Panc1 (cell line): ENCODE measurements at regions not wholly inside any gene's neighbourhood (a gene's known extent, or its start where the extent isn't known, plus 50 kb on each side); places are given as distances from the start of the nearest gene placed in this dataset.

Experiments
- ATAC-seq: fragments of 200-7000 bp; cut with Tn5 transposase; 2 replicates; pipeline ENCODE4 v1.9.1; 2020; ENCODE audit warnings: mild to moderate bottlenecking, moderate library complexity
- BruUV-seq: library from RNA; stranded (reverse); fragments of 400-500 nt; replicated peaks from 2 replicates; lab custom pipeline; 2021; lab: Mats Ljungman, UMichigan
- CTCF ChIA-PET: fragments of 300-600 bp; sonication (Branson Sonifier 250); formaldehyde crosslinking; loops from one replicate; lab custom pipeline; 2022; ENCODE audit warnings: antibody characterized with exemption; lab: Charles Lee
- POLR2A ChIA-PET: fragments of 300-600 bp; sonication (Branson Sonifier 250); formaldehyde crosslinking; loops from one replicate; lab custom pipeline; 2022; ENCODE audit warnings: antibody characterized with exemption; lab: Charles Lee
- DNase-seq: peaks from one replicate; pipeline ENCODE4 v3.0.0-alpha.2; 2010; ENCODE audit warnings: low read depth, low spot score
- H3K27ac ChIP-seq: 2 replicates; pipeline ENCODE4 v1.5.1; 2011; ENCODE audit warnings: mild to moderate bottlenecking, low read length, inconsistent platforms
- H3K27me3 ChIP-seq: fragments of 200-500 bp; sonication (Bioruptor generic); 2 replicates; pipeline ENCODE4 v1.6.0; 2014; ENCODE audit warnings: low read length, inconsistent platforms; ENCODE audit not compliant: control insufficient read depth, insufficient read depth
- H3K36me3 ChIP-seq: fragments of 200-500 bp; sonication (Bioruptor generic); 2 replicates; pipeline ENCODE4 v1.5.1; 2014; ENCODE audit warnings: inconsistent platforms, mild to moderate bottlenecking, low read length, moderate library complexity; ENCODE audit not compliant: control insufficient read depth, insufficient read depth
- H3K4me1 ChIP-seq: 2 replicates; pipeline ENCODE4 v1.5.1; 2011; ENCODE audit warnings: inconsistent platforms, mild to moderate bottlenecking, low read length, moderate library complexity; ENCODE audit not compliant: control insufficient read depth, insufficient read depth
- H3K4me3 ChIP-seq, 2 experiments: 2 replicates each; pipeline ENCODE4 v1.5.1; 2011 to 2012; ENCODE audit warnings: low read depth in 2 of 2, low read length in 2 of 2, mild to moderate bottlenecking in 2 of 2, inconsistent platforms in 1 of 2, moderate library complexity in 1 of 2
- H3K9me3 ChIP-seq: fragments of 200-500 bp; sonication (Bioruptor generic); 2 replicates; pipeline ENCODE4 v1.5.1; 2014; ENCODE audit warnings: low read depth, mild to moderate bottlenecking, inconsistent platforms, low read length, moderate library complexity; ENCODE audit not compliant: control insufficient read depth, insufficient read depth
- CTCF ChIP-seq: fragments of 450-650 bp; IDR thresholded peaks from 2 replicates; pipeline ENCODE4 v1.5.1; 2017; ENCODE audit warnings: mild to moderate bottlenecking
- POLR2AphosphoS5 ChIP-seq: IDR thresholded peaks from 2 replicates; pipeline ENCODE4 v1.6.1; 2012; ENCODE audit warnings: mild to moderate bottlenecking, low read depth, low read length, moderate library complexity
- REST ChIP-seq, 2 experiments: IDR thresholded peaks; 2 replicates each; pipeline ENCODE4 v1.6.1; 2011 to 2012; ENCODE audit warnings: low read depth in 2 of 2, control low read depth in 1 of 2, low read length in 1 of 2, mild to moderate bottlenecking in 1 of 2, moderate library complexity in 1 of 2; ENCODE audit not compliant: insufficient read depth in 1 of 2
- SIN3A ChIP-seq: IDR thresholded peaks from 2 replicates; pipeline ENCODE4 v1.6.1; 2012; ENCODE audit warnings: low read depth, mild to moderate bottlenecking, low read length, moderate library complexity, borderline replicate concordance; ENCODE audit not compliant: insufficient read depth
- TCF7L2 ChIP-seq: IDR thresholded peaks from 2 replicates; pipeline ENCODE4 v1.6.1; 2011; ENCODE audit warnings: mild to moderate bottlenecking, low read depth, low read length, inconsistent platforms
- in situ Hi-C: cut with HindIII; loops from 2 replicates; pipeline ENCODE4 v1.10.0; 2016; ENCODE audit warnings: low sequenced_read_pairs, low pct_unique_long_range_greater_than_20kb
- intact Hi-C: fragments of 100-400 bp; cut with micrococcal nuclease; formaldehyde crosslinking; loops from one replicate; pipeline ENCODE4 v1.10.0; 2022; ENCODE audit not compliant: unreplicated experiment

DNA sequence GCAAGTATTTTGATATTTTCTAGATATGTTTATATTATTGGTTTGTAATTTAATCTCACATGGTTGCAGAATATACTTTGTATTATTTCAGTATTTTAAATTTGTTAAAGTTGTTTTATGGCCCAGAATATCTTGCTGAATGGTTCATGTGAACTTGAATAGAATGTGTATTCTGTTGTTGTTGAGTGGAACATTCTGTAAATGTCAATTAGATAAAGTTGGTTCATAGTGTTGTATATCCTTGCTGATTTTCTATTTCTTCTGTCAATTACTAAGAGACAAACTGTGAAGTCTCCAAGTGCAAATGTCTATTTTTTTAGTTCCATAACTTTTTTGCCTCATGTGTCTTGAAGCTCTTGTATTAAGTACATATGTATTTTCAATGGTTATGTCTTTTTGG is 411.7 kb downstream of the NPIPA7 start:
- ATAC-seq (no peak), DNase-seq (no peak)
- no TSS peak for BruUV-seq
- no peak overlapping the region for H3K4me3 ChIP-seq
- H3K36me3 ChIP-seq, result no peaks in the 10 kb centered on the region
- no peak overlapping the region for H3K27ac ChIP-seq
- intact Hi-C loops, result no loop called here
- CTCF ChIA-PET, result no interaction called here
- H3K9me3 ChIP-seq, result peaks cover 8% of the 10 kb centered on the region; the same call in 1 of the 2 replicates
- TF ChIP-seq SIN3A (no peak), TCF7L2 (no peak), POLR2AphosphoS5 (no peak), REST (IDR thresholded peaks at IDR 0.05; ENCODE audit: insufficient read depth in 1 of 2, low read depth in 2 of 2, low read length in 1 of 2) (no peak), CTCF (no peak)
- H3K4me1 ChIP-seq, result no peaks in the 10 kb centered on the region
- in situ Hi-C loops, result no loop called here
- POLR2A ChIA-PET, result no interaction called here
- H3K27me3 ChIP-seq, result peaks cover 6% of the 10 kb centered on the region; the same call in 1 of the 2 replicates

DNA sequence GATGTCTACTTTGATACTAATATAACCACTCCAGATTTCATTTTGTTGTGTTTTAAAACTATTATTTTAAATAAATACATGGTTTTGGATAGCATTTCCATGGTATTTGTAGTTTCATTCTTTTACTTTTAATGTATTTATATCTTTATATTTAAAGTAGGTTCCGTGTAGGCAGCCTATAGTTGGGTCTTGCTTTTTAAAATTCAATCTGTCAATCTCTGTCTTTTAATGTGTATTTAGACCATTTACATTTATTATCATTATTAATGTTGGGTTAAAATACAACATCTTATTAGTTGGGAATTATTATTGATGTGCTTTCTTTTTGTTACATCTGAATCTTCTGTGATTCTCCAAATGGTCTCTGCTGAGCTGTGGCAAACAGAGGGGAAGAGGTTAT is 412.1 kb downstream of the NPIPA7 start:
- ChIA-PET POLR2A (no interaction called here), CTCF (no interaction called here)
- Histone ChIP-seq H3K36me3 (no peaks in the 10 kb centered on the region), H3K27ac (no peak overlapping the region), H3K9me3 (peaks cover 8% of the 10 kb centered on the region; the same call in 1 of the 2 replicates), H3K27me3 (peaks cover 6% of the 10 kb centered on the region; the same call in 1 of the 2 replicates), H3K4me1 (no peaks in the 10 kb centered on the region), H3K4me3 (no peak overlapping the region)
- ATAC-seq, result no peak
- TF ChIP-seq REST (IDR thresholded peaks at IDR 0.05; ENCODE audit: insufficient read depth in 1 of 2, low read depth in 2 of 2, low read length in 1 of 2) (no peak), CTCF (no peak), POLR2AphosphoS5 (no peak), SIN3A (no peak), TCF7L2 (no peak)
- in situ Hi-C loops, result no loop called here
- BruUV-seq, result no TSS peak
- intact Hi-C loops, result no loop called here
- DNase-seq, result no peak
